ENCODE measurements at regions not wholly inside any gene's neighbourhood (a gene's known extent, or its start where the extent isn't known, plus 50 kb on each side); places are given as distances from the start of the nearest gene placed in this dataset.

- Histone ChIP-seq H3K9me3 (no peaks in the 10 kb centered on the region), H3K27ac (no peak overlapping the region), H3K27me3 (no peaks in the 10 kb centered on the region), H3K36me3 (no peaks in the 10 kb centered on the region), H3K4me3 (no peak overlapping the region), H3K4me1 (no peaks in the 10 kb centered on the region)
- no peak for TF ChIP-seq EP300 (IDR thresholded peaks at IDR 0.05)
- TF ChIP-seq POLR2AphosphoS5 (IDR thresholded peaks at IDR 0.05), result no peak
- TF ChIP-seq POLR2A (IDR thresholded peaks at IDR 0.05), result no peak
- TF ChIP-seq, protein P1, sequence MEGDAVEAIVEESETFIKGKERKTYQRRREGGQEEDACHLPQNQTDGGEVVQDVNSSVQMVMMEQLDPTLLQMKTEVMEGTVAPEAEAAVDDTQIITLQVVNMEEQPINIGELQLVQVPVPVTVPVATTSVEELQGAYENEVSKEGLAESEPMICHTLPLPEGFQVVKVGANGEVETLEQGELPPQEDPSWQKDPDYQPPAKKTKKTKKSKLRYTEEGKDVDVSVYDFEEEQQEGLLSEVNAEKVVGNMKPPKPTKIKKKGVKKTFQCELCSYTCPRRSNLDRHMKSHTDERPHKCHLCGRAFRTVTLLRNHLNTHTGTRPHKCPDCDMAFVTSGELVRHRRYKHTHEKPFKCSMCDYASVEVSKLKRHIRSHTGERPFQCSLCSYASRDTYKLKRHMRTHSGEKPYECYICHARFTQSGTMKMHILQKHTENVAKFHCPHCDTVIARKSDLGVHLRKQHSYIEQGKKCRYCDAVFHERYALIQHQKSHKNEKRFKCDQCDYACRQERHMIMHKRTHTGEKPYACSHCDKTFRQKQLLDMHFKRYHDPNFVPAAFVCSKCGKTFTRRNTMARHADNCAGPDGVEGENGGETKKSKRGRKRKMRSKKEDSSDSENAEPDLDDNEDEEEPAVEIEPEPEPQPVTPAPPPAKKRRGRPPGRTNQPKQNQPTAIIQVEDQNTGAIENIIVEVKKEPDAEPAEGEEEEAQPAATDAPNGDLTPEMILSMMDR (IDR thresholded peaks at IDR 0.05), result no peak
- intact Hi-C loops (cut with DNase I), result no loop called here
- DNase-seq, result no peak
Observed at GRCh38 chr4:18511727-18512126, 490.2 kb upstream of the LCORL start.

- WGBS, 2 donors, result 44 to 53% methylated on average over 2 of the region's 2 CpGs
- H3K4me3 ChIP-seq, result no peak overlapping the region
- no peak overlapping the region for H3K27ac ChIP-seq
- H3K27me3 ChIP-seq, result no peaks in the 10 kb centered on the region
- TF ChIP-seq, protein P1 (IDR thresholded peaks at IDR 0.05), result no peak
- TF ChIP-seq POLR2AphosphoS5 (IDR thresholded peaks at IDR 0.05) (no peak), EP300 (IDR thresholded peaks at IDR 0.05) (no peak), POLR2A (IDR thresholded peaks at IDR 0.05) (no peak)
- H3K4me1 ChIP-seq, result no peaks in the 10 kb centered on the region
- H3K9me3 ChIP-seq, result no peaks in the 10 kb centered on the region
- DNase-seq, result no peak
- intact Hi-C loops (cut with DNase I), result no loop called here
- H3K36me3 ChIP-seq, result no peaks in the 10 kb centered on the region
Observed at GRCh38 chr4:18508786-18509185, 487.2 kb upstream of the LCORL start.

DNA sequence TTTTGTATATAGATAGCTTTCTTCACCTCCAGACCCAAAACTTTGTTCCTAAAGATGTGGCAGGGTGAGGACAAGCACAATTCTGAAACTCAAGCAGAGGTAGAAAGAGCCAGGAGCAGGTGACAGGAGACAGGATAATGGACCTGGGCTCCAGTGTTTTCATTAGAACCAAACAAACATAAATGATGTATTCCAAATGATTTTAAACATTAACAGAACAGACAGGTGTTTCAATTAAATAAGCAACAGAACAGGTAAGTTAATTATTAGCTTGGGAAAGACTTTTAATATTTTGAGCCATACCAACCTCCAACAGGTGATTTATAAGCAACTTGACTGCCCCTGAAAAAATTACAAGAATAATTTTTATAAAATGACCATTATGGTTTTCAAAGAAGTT is 459.4 kb upstream of the LCORL start:
- no peak overlapping the region for H3K4me3 ChIP-seq
- no peaks in the 10 kb centered on the region for H3K4me1 ChIP-seq
- TF ChIP-seq POLR2A (IDR thresholded peaks at IDR 0.05) (no peak), EP300 (IDR thresholded peaks at IDR 0.05) (no peak), POLR2AphosphoS5 (IDR thresholded peaks at IDR 0.05) (no peak)
- peaks cover 0 to 2% (median 0%) of the 10 kb centered on the region in 4 donors for H3K9me3 ChIP-seq
- no peaks in the 10 kb centered on the region for H3K36me3 ChIP-seq
- intact Hi-C loops (cut with DNase I), result no loop called here
- DNase-seq, result no peak
- no peak overlapping the region for H3K27ac ChIP-seq
- no peaks in the 10 kb centered on the region for H3K27me3 ChIP-seq

DNA sequence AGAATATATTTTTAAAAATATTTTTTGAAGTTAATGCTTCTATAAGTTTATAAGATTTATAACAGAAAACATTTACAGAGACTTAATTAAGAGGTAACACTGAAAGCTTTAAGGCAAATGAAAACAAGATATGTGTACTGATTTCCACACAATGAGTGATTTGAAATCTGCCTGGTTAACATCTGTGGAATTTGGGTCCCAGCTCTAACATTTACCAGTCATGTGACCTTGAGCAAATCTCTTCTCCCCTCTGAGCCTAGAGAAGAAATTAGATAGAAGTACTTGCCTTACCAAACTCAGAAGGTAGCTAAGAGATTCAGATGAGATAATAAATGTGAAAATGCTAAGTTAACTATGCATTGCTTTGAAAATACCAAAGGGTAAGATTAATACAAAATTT is 458.8 kb upstream of the LCORL start:
- TF ChIP-seq POLR2AphosphoS5 (IDR thresholded peaks at IDR 0.05) (no peak), EP300 (IDR thresholded peaks at IDR 0.05) (no peak), POLR2A (IDR thresholded peaks at IDR 0.05) (no peak)
- TF ChIP-seq, protein P1 (IDR thresholded peaks at IDR 0.05), result no peak
- Histone ChIP-seq H3K27me3 (no peaks in the 10 kb centered on the region), H3K4me1 (no peaks in the 10 kb centered on the region), H3K36me3 (no peaks in the 10 kb centered on the region), H3K27ac (no peak overlapping the region), H3K9me3 (peaks cover 0 to 2% (median 0%) of the 10 kb centered on the region in 4 donors), H3K4me3 (no peak overlapping the region)
- DNase-seq, result no peak
- intact Hi-C loops (cut with DNase I), result no loop called here

DNA sequence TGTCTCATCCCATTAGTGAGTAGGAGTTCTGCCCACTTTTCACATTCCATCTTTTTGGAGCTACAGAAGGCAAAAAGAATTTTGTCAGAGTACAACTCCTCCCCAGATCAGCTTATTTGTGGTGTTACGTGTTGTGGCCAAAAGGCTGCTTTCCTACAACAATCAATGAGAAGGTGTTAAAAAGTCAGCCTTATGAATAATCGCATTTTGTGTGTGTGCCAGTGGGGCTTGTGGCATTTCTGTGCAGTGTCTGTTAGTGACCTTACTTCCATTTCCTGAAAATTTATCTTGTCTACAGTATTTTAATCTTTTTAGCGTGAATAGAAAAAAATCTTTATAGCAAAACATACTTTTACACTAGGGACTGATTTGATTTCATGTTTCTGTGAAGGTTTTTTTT is 458.3 kb upstream of the LCORL start:
- H3K9me3 ChIP-seq, result peaks cover 0 to 2% (median 0%) of the 10 kb centered on the region in 4 donors
- WGBS, 2 donors, result 66 to 71% methylated on average over 3 of the region's 3 CpGs
- intact Hi-C loops (cut with DNase I), result no loop called here

More for the DNA sequence above, 458.3 kb upstream of the LCORL start:
- Histone ChIP-seq H3K27me3 (no peaks in the 10 kb centered on the region), H3K36me3 (no peaks in the 10 kb centered on the region), H3K4me3 (no peak overlapping the region), H3K27ac (no peak overlapping the region), H3K4me1 (no peaks in the 10 kb centered on the region)
- DNase-seq, result no peak
- TF ChIP-seq, protein P1 (IDR thresholded peaks at IDR 0.05), result no peak
- TF ChIP-seq POLR2AphosphoS5 (IDR thresholded peaks at IDR 0.05) (no peak), POLR2A (IDR thresholded peaks at IDR 0.05) (no peak), EP300 (IDR thresholded peaks at IDR 0.05) (no peak)

Measured in sigmoid colon (tissue), 6 donors.